Astrocyte (in vitro differentiated cells and primary cell): ENCODE measurements at regions not wholly inside any gene's neighbourhood (a gene's known extent, or its start where the extent isn't known, plus 50 kb on each side); places are given as distances from the start of the nearest gene placed in this dataset.

ENCODE experiments used
- DNase-seq: peaks from one replicate; pipeline ENCODE4 v3.0.0-alpha.2; 2010; ENCODE audit warnings: low read depth
- FAIRE-seq: peaks from 2 replicates; lab custom pipeline; 2011; peaks lifted over from hg19 to GRCh38; lab: Jason Lieb, UNC
- H2AFZ ChIP-seq: 2 replicates; pipeline ENCODE4 v1.6.0; 2012; ENCODE audit warnings: low read depth, low read length, inconsistent platforms
- H3K27ac ChIP-seq: 2 replicates; pipeline ENCODE4 v1.5.1; 2011; ENCODE audit warnings: low read depth, low read length, inconsistent platforms
- H3K27me3 ChIP-seq: 2 replicates; pipeline ENCODE4 v1.6.0; 2011; ENCODE audit warnings: low read length, inconsistent platforms; ENCODE audit not compliant: insufficient read depth
- H3K36me3 ChIP-seq: 2 replicates; pipeline ENCODE4 v1.5.1; 2011; ENCODE audit warnings: low read length, inconsistent platforms; ENCODE audit not compliant: insufficient read depth
- H3K4me1 ChIP-seq: 2 replicates; pipeline ENCODE4 v1.5.1; 2011; ENCODE audit warnings: low read length, inconsistent platforms; ENCODE audit not compliant: insufficient read depth
- H3K4me2 ChIP-seq: 2 replicates; pipeline ENCODE4 v1.6.0; 2012; ENCODE audit warnings: low read length, inconsistent platforms
- H3K4me3 ChIP-seq: 2 replicates; pipeline ENCODE4 v1.5.1; 2011; ENCODE audit warnings: low read depth, mild to moderate bottlenecking, low read length, inconsistent platforms; ENCODE audit not compliant: insufficient read depth
- H3K79me2 ChIP-seq: 2 replicates; pipeline ENCODE4 v1.6.0; 2012; ENCODE audit warnings: mild to moderate bottlenecking, low read length, inconsistent platforms; ENCODE audit not compliant: insufficient read depth
- H3K9ac ChIP-seq: 2 replicates; pipeline ENCODE4 v1.6.0; 2012; ENCODE audit warnings: mild to moderate bottlenecking, low read length, inconsistent platforms
- H3K9me3 ChIP-seq: 2 replicates; pipeline ENCODE4 v1.5.1; 2012; ENCODE audit warnings: low read depth, mild to moderate bottlenecking, low read length, inconsistent platforms; ENCODE audit not compliant: insufficient read depth
- H4K20me1 ChIP-seq: 2 replicates; pipeline ENCODE4 v1.6.0; 2012; ENCODE audit warnings: low read length, inconsistent platforms; ENCODE audit not compliant: insufficient read depth
- H3K27ac Mint-ChIP-seq: one replicate; pipeline ENCODE4 v1.8.0; 2021; ENCODE audit warnings: mild to moderate bottlenecking, mixed read lengths; ENCODE audit not compliant: unreplicated experiment
- H3K27me3 Mint-ChIP-seq: one replicate; pipeline ENCODE4 v1.8.0; 2021; ENCODE audit warnings: low read depth, mixed read lengths; ENCODE audit not compliant: unreplicated experiment
- H3K36me3 Mint-ChIP-seq: one replicate; pipeline ENCODE4 v1.8.0; 2021; ENCODE audit warnings: low read depth, mixed read lengths; ENCODE audit not compliant: unreplicated experiment
- H3K4me1 Mint-ChIP-seq: one replicate; pipeline ENCODE4 v1.8.0; 2021; ENCODE audit warnings: low read depth, mixed read lengths; ENCODE audit not compliant: unreplicated experiment
- H3K4me3 Mint-ChIP-seq: one replicate; pipeline ENCODE4 v1.8.0; 2021; ENCODE audit warnings: mild to moderate bottlenecking, moderate library complexity, mixed read lengths; ENCODE audit not compliant: unreplicated experiment
- H3K9me3 Mint-ChIP-seq: one replicate; pipeline ENCODE4 v1.8.0; 2021; ENCODE audit warnings: mild to moderate bottlenecking, mixed read lengths; ENCODE audit not compliant: unreplicated experiment
- CTCF ChIP-seq: IDR thresholded peaks from 2 replicates; pipeline ENCODE4 v1.5.1; 2011; ENCODE audit warnings: low read depth, mild to moderate bottlenecking, inconsistent platforms, low read length, moderate library complexity; ENCODE audit not compliant: insufficient read depth
- EZH2 ChIP-seq: IDR thresholded peaks from 2 replicates; pipeline ENCODE4 v1.6.1; 2012; ENCODE audit warnings: mild to moderate bottlenecking, low read length, inconsistent platforms; ENCODE audit not compliant: insufficient read depth

- Mint-ChIP-seq H3K4me1 (peaks cover 21% of the 10 kb centered on the region), H3K9me3 (no peaks in the 10 kb centered on the region), H3K4me3 (no peak overlapping the region), H3K27ac (no peak overlapping the region), H3K36me3 (no peaks in the 10 kb centered on the region), H3K27me3 (no peaks in the 10 kb centered on the region)
- DNase-seq (no peak), FAIRE-seq (peak; percentile 63)
- Histone ChIP-seq H4K20me1 (no peaks in the 10 kb centered on the region), H3K9me3 (no peaks in the 10 kb centered on the region), H2AFZ (no peak overlapping the region), H3K9ac (no peak overlapping the region), H3K4me1 (peaks cover 14% of the 10 kb centered on the region), H3K4me2 (no peak overlapping the region), H3K27ac (no peak overlapping the region), H3K4me3 (no peak overlapping the region), H3K79me2 (no peaks in the 10 kb centered on the region), H3K36me3 (no peaks in the 10 kb centered on the region), H3K27me3 (no peaks in the 10 kb centered on the region)
- TF ChIP-seq EZH2 (no peak), CTCF (no peak)
These were observed 64.2 kb upstream of the FST start for GRCh38 chr5:53416144-53416738.

GRCh38 chr5:53418409-53418808, 62.0 kb upstream of the FST start:
- Histone ChIP-seq H3K4me3 (peak overlapping the region; percentile 13), H3K9me3 (no peaks in the 10 kb centered on the region), H3K4me2 (peak overlapping the region; percentile 73), H3K4me1 (peaks cover 22% of the 10 kb centered on the region), H3K79me2 (no peaks in the 10 kb centered on the region), H3K9ac (peak overlapping the region; percentile 73), H2AFZ (no peak overlapping the region), H4K20me1 (no peaks in the 10 kb centered on the region), H3K27ac (peak overlapping the region; percentile 92), H3K36me3 (no peaks in the 10 kb centered on the region), H3K27me3 (no peaks in the 10 kb centered on the region)
- H3K9me3 Mint-ChIP-seq, result no peaks in the 10 kb centered on the region
- peaks cover 16% of the 10 kb centered on the region for H3K4me1 Mint-ChIP-seq
- H3K27me3 Mint-ChIP-seq, result no peaks in the 10 kb centered on the region
- DNase-seq, result no peak
- no peak for FAIRE-seq
- H3K36me3 Mint-ChIP-seq, result no peaks in the 10 kb centered on the region
- H3K4me3 Mint-ChIP-seq, result no peak overlapping the region
- TF ChIP-seq EZH2 (no peak), CTCF (no peak)
- peak overlapping the region; percentile 84 for H3K27ac Mint-ChIP-seq

GRCh38 chr5:53418826-53419658, 61.4 kb upstream of the FST start:
- Histone ChIP-seq H3K79me2 (no peaks in the 10 kb centered on the region), H3K4me1 (peaks cover 22% of the 10 kb centered on the region), H3K36me3 (no peaks in the 10 kb centered on the region), H3K4me3 (peak overlapping the region; percentile 13), H3K9ac (peak overlapping the region; percentile 73), H3K4me2 (peak overlapping the region; percentile 73), H3K9me3 (no peaks in the 10 kb centered on the region), H2AFZ (no peak overlapping the region), H3K27ac (peak overlapping the region; percentile 92), H3K27me3 (no peaks in the 10 kb centered on the region), H4K20me1 (no peaks in the 10 kb centered on the region)
- peaks cover under 1% of the 10 kb centered on the region for H3K36me3 Mint-ChIP-seq
- no peak overlapping the region for H3K4me3 Mint-ChIP-seq
- H3K27ac Mint-ChIP-seq, result peak overlapping the region; percentile 84
- DNase-seq, result peak; percentile 97
- H3K4me1 Mint-ChIP-seq, result peaks cover 20% of the 10 kb centered on the region
- no peaks in the 10 kb centered on the region for H3K27me3 Mint-ChIP-seq
- peak; percentile 99 for FAIRE-seq
- TF ChIP-seq EZH2, result no peak
- TF ChIP-seq CTCF, result no peak
- H3K9me3 Mint-ChIP-seq, result no peaks in the 10 kb centered on the region
